Effector memory CD4-positive, alpha-beta T cell (primary cell): ENCODE measurements at regions not wholly inside any gene's neighbourhood (a gene's known extent, or its start where the extent isn't known, plus 50 kb on each side); places are given as distances from the start of the nearest gene placed in this dataset.

Experiments used
- DNase-seq, 3 donors: peaks; one replicate each; pipeline ENCODE4 v3.0.0-alpha.2; 2020
- H3K27ac ChIP-seq: 2 replicates; pipeline ENCODE4 v1.7.0; 2013; ENCODE audit warnings: mild to moderate bottlenecking, low read length, moderate library complexity; ENCODE audit not compliant: insufficient read depth, poor library complexity, severe bottlenecking
- H3K27me3 ChIP-seq: replicated peaks from 2 replicates; pipeline ENCODE4 v1.7.0; 2013; ENCODE audit warnings: mild to moderate bottlenecking, low read length; ENCODE audit not compliant: insufficient read depth, control insufficient read depth, poor library complexity, severe bottlenecking
- H3K36me3 ChIP-seq: 2 replicates; pipeline ENCODE4 v1.7.0; 2013; ENCODE audit warnings: mild to moderate bottlenecking, low read length, moderate library complexity; ENCODE audit not compliant: control insufficient read depth, insufficient read depth
- H3K4me1 ChIP-seq: 2 replicates; pipeline ENCODE4 v1.7.0; 2013; ENCODE audit warnings: low read length, mild to moderate bottlenecking; ENCODE audit not compliant: control insufficient read depth, insufficient read depth, poor library complexity, severe bottlenecking
- H3K4me3 ChIP-seq: 2 replicates; pipeline ENCODE4 v1.7.0; 2013; ENCODE audit warnings: low read length, low read depth, mild to moderate bottlenecking; ENCODE audit not compliant: insufficient read depth, poor library complexity, severe bottlenecking
- H3K9me3 ChIP-seq: 2 replicates; pipeline ENCODE4 v1.7.0; 2013; ENCODE audit warnings: mild to moderate bottlenecking, low read length, moderate library complexity; ENCODE audit not compliant: control insufficient read depth

- DNase-seq, result no peak
- no peaks in the 10 kb centered on the region for H3K27me3 ChIP-seq
- H3K27ac ChIP-seq, result no peak overlapping the region
- no peaks in the 10 kb centered on the region for H3K36me3 ChIP-seq
- no peak overlapping the region for H3K4me3 ChIP-seq
- peaks cover 32% of the 10 kb centered on the region for H3K4me1 ChIP-seq
- no peaks in the 10 kb centered on the region for H3K9me3 ChIP-seq
Observed at GRCh38 chr12:131609762-131610161, 101.1 kb upstream of the SFSWAP start.

GRCh38 chr12:131610181-131610580 lies 100.7 kb upstream of the SFSWAP start:
- Histone ChIP-seq H3K27me3 (no peaks in the 10 kb centered on the region), H3K27ac (no peak overlapping the region), H3K4me1 (peaks cover 28% of the 10 kb centered on the region), H3K9me3 (no peaks in the 10 kb centered on the region), H3K36me3 (no peaks in the 10 kb centered on the region), H3K4me3 (no peak overlapping the region)
- DNase-seq, result no peak

GRCh38 chr12:131610891-131611290 lies 100.0 kb upstream of the SFSWAP start:
- no peaks in the 10 kb centered on the region for H3K27me3 ChIP-seq
- H3K9me3 ChIP-seq, result no peaks in the 10 kb centered on the region

GRCh38 chr12:131611416-131612091 lies 99.3 kb upstream of the SFSWAP start:
- Histone ChIP-seq H3K36me3 (no peaks in the 10 kb centered on the region), H3K4me1 (peaks cover 18% of the 10 kb centered on the region), H3K27ac (no peak overlapping the region), H3K27me3 (no peaks in the 10 kb centered on the region), H3K4me3 (no peak overlapping the region), H3K9me3 (no peaks in the 10 kb centered on the region)
- DNase-seq, result no peak

More at GRCh38 chr12:131610891-131611290, 100.0 kb upstream of the SFSWAP start:
- Histone ChIP-seq H3K4me1 (peaks cover 21% of the 10 kb centered on the region), H3K4me3 (no peak overlapping the region), H3K27ac (no peak overlapping the region), H3K36me3 (no peaks in the 10 kb centered on the region)
- no peak for DNase-seq

GRCh38 chr12:131612092-131612755 lies 98.7 kb upstream of the SFSWAP start:
- Histone ChIP-seq H3K4me1 (peaks cover 18% of the 10 kb centered on the region), H3K27me3 (no peaks in the 10 kb centered on the region), H3K9me3 (no peaks in the 10 kb centered on the region), H3K27ac (no peak overlapping the region), H3K36me3 (no peaks in the 10 kb centered on the region), H3K4me3 (no peak overlapping the region)
- no peak for DNase-seq

GRCh38 chr12:131613186-131613585 lies 97.7 kb upstream of the SFSWAP start:
- Histone ChIP-seq H3K27ac (no peak overlapping the region), H3K4me3 (no peak overlapping the region), H3K27me3 (no peaks in the 10 kb centered on the region), H3K4me1 (peaks cover 8% of the 10 kb centered on the region), H3K9me3 (no peaks in the 10 kb centered on the region), H3K36me3 (no peaks in the 10 kb centered on the region)
- DNase-seq, result no peak

- Histone ChIP-seq H3K4me1 (peaks cover 3% of the 10 kb centered on the region), H3K36me3 (no peaks in the 10 kb centered on the region), H3K27ac (no peak overlapping the region), H3K27me3 (no peaks in the 10 kb centered on the region), H3K4me3 (no peak overlapping the region), H3K9me3 (no peaks in the 10 kb centered on the region)
- DNase-seq, result no peak
Observed at GRCh38 chr12:131613678-131614077, 97.2 kb upstream of the SFSWAP start.

GRCh38 chr12:131615326-131616042 lies 95.4 kb upstream of the SFSWAP start:
- Histone ChIP-seq H3K9me3 (no peaks in the 10 kb centered on the region), H3K27ac (no peak overlapping the region), H3K36me3 (no peaks in the 10 kb centered on the region), H3K4me1 (no peaks in the 10 kb centered on the region), H3K27me3 (no peaks in the 10 kb centered on the region), H3K4me3 (no peak overlapping the region)
- no peak for DNase-seq

- Histone ChIP-seq H3K36me3 (no peaks in the 10 kb centered on the region), H3K27ac (no peak overlapping the region), H3K27me3 (no peaks in the 10 kb centered on the region), H3K9me3 (no peaks in the 10 kb centered on the region), H3K4me1 (no peaks in the 10 kb centered on the region), H3K4me3 (no peak overlapping the region)
- DNase-seq, result no peak
Observed at GRCh38 chr12:131616043-131616700, 94.7 kb upstream of the SFSWAP start.
